Prostate gland (tissue), 2 donors: ENCODE measurements at regions not wholly inside any gene's neighbourhood (a gene's known extent, or its start where the extent isn't known, plus 50 kb on each side); places are given as distances from the start of the nearest gene placed in this dataset.

ENCODE experiments used
- POLR2A ChIP-seq: fragments of 450-650 bp; IDR thresholded peaks from one replicate; pipeline ENCODE4 v1.6.1; 2016; ENCODE audit warnings: antibody characterized with exemption, mild to moderate bottlenecking
- TF ChIP-seq, protein P1 (sequence below), 4 experiments: fragments of 200-600 bp in 2 of 4; fragments of 450-650 bp in 2 of 4; sonication (generic) in 2 of 4; IDR thresholded peaks; 1 replicate in 3 of 4; 2 replicates in 1 of 4; pipeline ENCODE4 v1.5.1; 2016 to 2019; ENCODE audit warnings: antibody characterized with exemption in 4 of 4, mild to moderate bottlenecking in 2 of 4, moderate library complexity in 2 of 4

- TF ChIP-seq, protein P1, sequence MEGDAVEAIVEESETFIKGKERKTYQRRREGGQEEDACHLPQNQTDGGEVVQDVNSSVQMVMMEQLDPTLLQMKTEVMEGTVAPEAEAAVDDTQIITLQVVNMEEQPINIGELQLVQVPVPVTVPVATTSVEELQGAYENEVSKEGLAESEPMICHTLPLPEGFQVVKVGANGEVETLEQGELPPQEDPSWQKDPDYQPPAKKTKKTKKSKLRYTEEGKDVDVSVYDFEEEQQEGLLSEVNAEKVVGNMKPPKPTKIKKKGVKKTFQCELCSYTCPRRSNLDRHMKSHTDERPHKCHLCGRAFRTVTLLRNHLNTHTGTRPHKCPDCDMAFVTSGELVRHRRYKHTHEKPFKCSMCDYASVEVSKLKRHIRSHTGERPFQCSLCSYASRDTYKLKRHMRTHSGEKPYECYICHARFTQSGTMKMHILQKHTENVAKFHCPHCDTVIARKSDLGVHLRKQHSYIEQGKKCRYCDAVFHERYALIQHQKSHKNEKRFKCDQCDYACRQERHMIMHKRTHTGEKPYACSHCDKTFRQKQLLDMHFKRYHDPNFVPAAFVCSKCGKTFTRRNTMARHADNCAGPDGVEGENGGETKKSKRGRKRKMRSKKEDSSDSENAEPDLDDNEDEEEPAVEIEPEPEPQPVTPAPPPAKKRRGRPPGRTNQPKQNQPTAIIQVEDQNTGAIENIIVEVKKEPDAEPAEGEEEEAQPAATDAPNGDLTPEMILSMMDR (IDR thresholded peaks at IDR 0.05) = no peak
- no peak for TF ChIP-seq POLR2A
Observed at GRCh38 chr14:76924371-76925096, 98.3 kb downstream of the LRRC74A start.
